ENCODE measurements at regions not wholly inside any gene's neighbourhood (a gene's known extent, or its start where the extent isn't known, plus 50 kb on each side); places are given as distances from the start of the nearest gene placed in this dataset.

DNA sequence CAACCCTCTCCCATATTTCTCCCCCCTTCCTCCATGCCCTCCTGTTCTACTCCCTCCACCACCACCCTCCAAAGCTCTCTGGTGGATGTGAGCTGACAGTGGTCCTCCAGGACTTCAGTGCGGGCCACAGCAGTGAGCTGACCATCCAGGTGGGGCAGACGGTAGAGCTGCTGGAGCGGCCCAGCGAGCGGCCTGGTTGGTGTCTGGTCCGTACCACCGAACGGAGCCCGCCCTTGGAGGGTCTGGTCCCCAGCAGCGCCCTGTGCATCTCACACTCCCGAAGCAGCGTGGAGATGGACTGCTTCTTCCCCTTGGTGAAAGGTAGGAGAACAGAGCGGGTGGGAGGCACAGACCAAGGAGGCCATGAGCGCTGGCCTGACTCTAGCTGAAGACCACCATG, 167.5 kb upstream of the UMPS start:
- Histone ChIP-seq H3K36me3 (ENCODE audit: control insufficient read depth in 1 of 2, insufficient read depth in 2 of 2, low read length in 2 of 2) (no peaks in the 10 kb centered on the region), H3K9me3 (ENCODE audit: control insufficient read depth in 1 of 2, low read length in 2 of 2) (no peaks in the 10 kb centered on the region), H3K27me3 (ENCODE audit: control insufficient read depth in 1 of 2, insufficient read depth in 2 of 2, low read length in 2 of 2) (no peaks in the 10 kb centered on the region), H3K27ac (ENCODE audit: low read depth, low read length) (no peak overlapping the region), H3K4me3 (ENCODE audit: low read depth in 1 of 2, low read length in 2 of 2) (no peak overlapping the region), H3K4me1 (ENCODE audit: control insufficient read depth in 1 of 2, insufficient read depth in 2 of 2, low read length in 2 of 2) (peaks cover 13 to 15% of the 10 kb centered on the region in 2 donors), H3K9ac (ENCODE audit: low read depth in 1 of 2, low read length in 2 of 2) (no peak overlapping the region)

DNA sequence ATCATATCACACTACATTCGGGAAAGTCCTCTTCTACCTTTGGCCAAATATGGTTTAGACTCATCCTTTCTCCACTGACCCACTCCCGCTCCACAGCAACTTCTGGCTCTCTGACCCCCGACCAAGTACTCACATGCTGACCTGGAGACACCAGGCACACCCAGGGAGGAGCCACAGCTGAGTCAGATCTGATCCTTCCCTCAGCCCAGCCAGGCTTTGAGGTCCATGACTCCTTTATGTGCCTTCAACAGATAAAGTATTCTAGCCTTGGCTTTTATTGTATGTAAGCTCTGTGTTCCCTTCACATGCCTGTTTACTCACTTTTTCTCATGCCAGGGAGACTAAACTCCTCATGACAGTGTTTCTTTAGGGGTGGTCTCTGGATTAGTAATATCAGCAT, 166.9 kb upstream of the UMPS start:
- no peaks in the 10 kb centered on the region for H3K36me3 ChIP-seq (ENCODE audit: control insufficient read depth in 1 of 2, insufficient read depth in 2 of 2, low read length in 2 of 2)
- no peaks in the 10 kb centered on the region for H3K27me3 ChIP-seq (ENCODE audit: control insufficient read depth in 1 of 2, insufficient read depth in 2 of 2, low read length in 2 of 2)
- H3K27ac ChIP-seq (ENCODE audit: low read depth, low read length) = no peak overlapping the region
- H3K4me3 ChIP-seq (ENCODE audit: low read depth in 1 of 2, low read length in 2 of 2) = no peak overlapping the region
- H3K4me1 ChIP-seq (ENCODE audit: control insufficient read depth in 1 of 2, insufficient read depth in 2 of 2, low read length in 2 of 2) = peaks cover 12 to 13% of the 10 kb centered on the region in 2 donors
- no peak overlapping the region for H3K9ac ChIP-seq (ENCODE audit: low read depth in 1 of 2, low read length in 2 of 2)
- H3K9me3 ChIP-seq (ENCODE audit: control insufficient read depth in 1 of 2, low read length in 2 of 2) = no peaks in the 10 kb centered on the region

DNA sequence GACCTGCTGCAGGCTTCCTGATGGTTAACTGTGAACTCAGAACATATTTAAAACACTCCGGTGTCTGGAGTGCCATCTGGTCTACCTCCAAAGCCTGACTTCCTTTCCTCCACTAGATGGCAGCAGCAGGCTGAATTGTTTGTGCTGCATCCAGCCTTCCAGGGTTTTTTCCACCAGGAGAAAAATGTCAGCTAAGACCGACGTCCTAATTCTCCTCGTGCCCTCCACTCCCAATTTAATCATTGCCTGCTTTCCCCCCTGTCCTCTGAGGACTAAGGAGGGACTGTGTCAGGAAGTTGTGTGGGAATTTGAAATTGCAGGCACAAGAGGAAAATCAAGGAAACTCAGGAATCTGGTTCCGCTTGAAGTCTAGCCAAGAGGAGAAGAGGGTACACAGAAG, 165.2 kb upstream of the UMPS start:
- Histone ChIP-seq H3K27ac (ENCODE audit: low read depth, low read length) (no peak overlapping the region), H3K27me3 (ENCODE audit: control insufficient read depth in 1 of 2, insufficient read depth in 2 of 2, low read length in 2 of 2) (no peaks in the 10 kb centered on the region), H3K4me3 (ENCODE audit: low read depth in 1 of 2, low read length in 2 of 2) (no peak overlapping the region), H3K36me3 (ENCODE audit: control insufficient read depth in 1 of 2, insufficient read depth in 2 of 2, low read length in 2 of 2) (no peaks in the 10 kb centered on the region), H3K4me1 (ENCODE audit: control insufficient read depth in 1 of 2, insufficient read depth in 2 of 2, low read length in 2 of 2) (peaks cover 0 to 3% of the 10 kb centered on the region in 2 donors), H3K9ac (ENCODE audit: low read depth in 1 of 2, low read length in 2 of 2) (no peak overlapping the region), H3K9me3 (ENCODE audit: control insufficient read depth in 1 of 2, low read length in 2 of 2) (no peaks in the 10 kb centered on the region)

DNA sequence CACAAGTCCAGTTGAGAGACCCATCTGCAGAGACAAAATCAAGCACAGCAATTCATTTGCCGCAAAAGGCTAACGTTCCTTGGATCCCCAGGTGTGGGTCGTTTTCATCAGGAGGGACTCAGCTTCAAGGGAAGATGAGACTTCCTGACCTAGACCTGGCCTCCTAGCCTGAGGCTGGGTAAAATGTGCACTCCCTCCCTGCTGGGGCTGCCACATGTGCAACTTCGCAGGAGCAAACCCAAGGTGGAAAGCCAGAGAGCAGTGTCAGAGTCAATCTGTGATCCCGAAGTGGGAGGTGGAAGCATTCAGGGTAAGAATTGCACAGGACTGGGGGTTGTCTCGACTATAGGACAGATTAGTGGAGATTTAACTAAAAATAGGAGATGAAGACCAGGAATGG, 164.7 kb upstream of the UMPS start:
- Histone ChIP-seq H3K4me1 (ENCODE audit: control insufficient read depth in 1 of 2, insufficient read depth in 2 of 2, low read length in 2 of 2) (peaks cover 0 to 3% of the 10 kb centered on the region in 2 donors), H3K27ac (ENCODE audit: low read depth, low read length) (no peak overlapping the region), H3K4me3 (ENCODE audit: low read depth in 1 of 2, low read length in 2 of 2) (no peak overlapping the region), H3K9ac (ENCODE audit: low read depth in 1 of 2, low read length in 2 of 2) (no peak overlapping the region), H3K9me3 (ENCODE audit: control insufficient read depth in 1 of 2, low read length in 2 of 2) (no peaks in the 10 kb centered on the region), H3K36me3 (ENCODE audit: control insufficient read depth in 1 of 2, insufficient read depth in 2 of 2, low read length in 2 of 2) (no peaks in the 10 kb centered on the region), H3K27me3 (ENCODE audit: control insufficient read depth in 1 of 2, insufficient read depth in 2 of 2, low read length in 2 of 2) (no peaks in the 10 kb centered on the region)

DNA sequence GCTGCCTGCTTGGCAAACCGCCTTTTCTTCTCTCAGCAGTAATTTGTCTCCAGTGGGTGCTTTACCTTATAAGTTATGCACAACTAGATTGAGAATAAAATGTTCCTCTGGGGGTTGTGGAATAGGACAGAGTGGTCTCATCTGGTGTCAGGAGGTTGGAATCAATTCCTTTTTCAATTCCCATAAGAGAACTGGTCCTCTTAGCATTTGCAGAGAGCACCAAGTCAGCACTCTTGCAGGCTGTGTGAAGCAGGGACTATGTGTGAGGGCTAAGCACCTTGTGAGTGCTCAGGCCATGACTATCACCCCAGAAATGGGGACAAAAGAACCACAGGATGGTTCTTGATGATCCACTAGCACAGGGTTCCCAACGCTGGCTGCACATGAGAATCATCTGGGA, 163.6 kb upstream of the UMPS start:
- Histone ChIP-seq H3K4me3 (ENCODE audit: low read depth in 1 of 2, low read length in 2 of 2) (no peak overlapping the region), H3K9me3 (ENCODE audit: control insufficient read depth in 1 of 2, low read length in 2 of 2) (no peaks in the 10 kb centered on the region), H3K9ac (ENCODE audit: low read depth in 1 of 2, low read length in 2 of 2) (no peak overlapping the region), H3K27me3 (ENCODE audit: control insufficient read depth in 1 of 2, insufficient read depth in 2 of 2, low read length in 2 of 2) (no peaks in the 10 kb centered on the region), H3K27ac (ENCODE audit: low read depth, low read length) (no peak overlapping the region), H3K36me3 (ENCODE audit: control insufficient read depth in 1 of 2, insufficient read depth in 2 of 2, low read length in 2 of 2) (no peaks in the 10 kb centered on the region), H3K4me1 (ENCODE audit: control insufficient read depth in 1 of 2, insufficient read depth in 2 of 2, low read length in 2 of 2) (peaks cover 0 to 3% of the 10 kb centered on the region in 2 donors)

DNA sequence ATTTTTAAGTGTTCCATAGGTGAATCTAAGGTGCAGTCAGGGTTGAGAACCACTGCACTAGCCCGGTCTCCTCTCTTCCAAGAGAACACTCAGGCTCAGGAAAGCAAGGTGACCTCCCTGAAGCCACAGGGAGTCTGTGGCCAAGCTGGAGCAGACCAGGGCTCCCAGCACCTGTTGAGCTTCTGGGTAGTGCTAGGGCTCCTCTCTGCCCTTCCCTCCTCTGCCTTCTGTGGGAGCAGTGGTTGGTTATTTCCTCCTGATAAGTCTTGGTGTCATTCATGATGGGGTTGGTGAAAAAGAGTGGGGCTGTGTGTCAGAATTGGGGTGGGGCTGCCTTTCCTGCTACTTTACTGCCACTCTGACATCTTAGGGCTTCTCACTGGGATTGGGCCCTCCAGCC, 163.1 kb upstream of the UMPS start:
- Histone ChIP-seq H3K4me1 (ENCODE audit: control insufficient read depth in 1 of 2, insufficient read depth in 2 of 2, low read length in 2 of 2) (peaks cover 0 to 3% of the 10 kb centered on the region in 2 donors), H3K27me3 (ENCODE audit: control insufficient read depth in 1 of 2, insufficient read depth in 2 of 2, low read length in 2 of 2) (no peaks in the 10 kb centered on the region), H3K36me3 (ENCODE audit: control insufficient read depth in 1 of 2, insufficient read depth in 2 of 2, low read length in 2 of 2) (no peaks in the 10 kb centered on the region), H3K9me3 (ENCODE audit: control insufficient read depth in 1 of 2, low read length in 2 of 2) (no peaks in the 10 kb centered on the region), H3K9ac (ENCODE audit: low read depth in 1 of 2, low read length in 2 of 2) (no peak overlapping the region), H3K27ac (ENCODE audit: low read depth, low read length) (no peak overlapping the region), H3K4me3 (ENCODE audit: low read depth in 1 of 2, low read length in 2 of 2) (no peak overlapping the region)

DNA sequence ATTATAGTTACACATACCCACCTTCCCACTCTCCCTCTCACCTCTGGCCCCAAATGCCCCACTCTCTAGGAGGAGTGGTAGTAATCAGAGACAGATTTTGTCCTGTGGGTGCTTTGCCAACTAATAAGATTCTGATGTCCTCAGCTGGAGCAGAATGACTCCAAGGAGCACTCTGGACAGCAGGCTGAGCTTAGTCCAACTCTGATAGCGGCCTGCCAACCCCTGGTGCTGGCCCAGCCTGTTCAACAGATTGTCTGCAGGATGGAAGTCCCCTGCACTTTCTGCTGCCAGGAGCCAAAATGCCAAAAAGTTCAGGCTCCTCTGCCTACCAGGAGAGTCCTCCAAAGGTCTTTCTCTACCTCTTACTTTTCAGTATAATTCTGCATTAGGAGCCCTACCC, 160.5 kb upstream of the UMPS start:
- no peak overlapping the region for H3K9ac ChIP-seq (ENCODE audit: low read depth in 1 of 2, low read length in 2 of 2)
- H3K36me3 ChIP-seq (ENCODE audit: control insufficient read depth in 1 of 2, insufficient read depth in 2 of 2, low read length in 2 of 2) = no peaks in the 10 kb centered on the region
- no peak overlapping the region for H3K27ac ChIP-seq (ENCODE audit: low read depth, low read length)
- no peaks in the 10 kb centered on the region for H3K27me3 ChIP-seq (ENCODE audit: control insufficient read depth in 1 of 2, insufficient read depth in 2 of 2, low read length in 2 of 2)
- peaks cover 0 to 3% of the 10 kb centered on the region in 2 donors for H3K4me1 ChIP-seq (ENCODE audit: control insufficient read depth in 1 of 2, insufficient read depth in 2 of 2, low read length in 2 of 2)
- no peaks in the 10 kb centered on the region for H3K9me3 ChIP-seq (ENCODE audit: control insufficient read depth in 1 of 2, low read length in 2 of 2)
- H3K4me3 ChIP-seq (ENCODE audit: low read depth in 1 of 2, low read length in 2 of 2) = no peak overlapping the region

DNA sequence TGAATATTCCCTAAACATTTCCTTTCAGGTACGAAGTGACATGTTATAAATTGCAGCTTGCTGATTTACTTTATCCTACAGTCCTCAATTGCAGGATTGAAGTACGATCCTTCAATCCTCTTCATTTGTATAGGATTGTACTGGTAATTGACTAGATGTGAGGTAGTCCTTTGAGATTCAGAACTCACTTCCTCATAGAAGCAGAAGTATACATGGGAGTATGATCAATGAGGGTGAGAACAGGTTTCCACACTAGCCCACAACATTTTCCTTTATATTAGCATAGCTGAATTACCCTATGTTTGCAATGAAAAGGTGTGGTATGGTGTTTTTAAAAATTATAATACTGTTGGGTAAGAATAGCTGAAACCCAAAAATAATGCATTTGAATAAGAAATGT, 160.0 kb upstream of the UMPS start:
- Histone ChIP-seq H3K27ac (ENCODE audit: low read depth, low read length) (no peak overlapping the region), H3K9me3 (ENCODE audit: control insufficient read depth in 1 of 2, low read length in 2 of 2) (no peaks in the 10 kb centered on the region), H3K4me3 (ENCODE audit: low read depth in 1 of 2, low read length in 2 of 2) (no peak overlapping the region), H3K9ac (ENCODE audit: low read depth in 1 of 2, low read length in 2 of 2) (no peak overlapping the region), H3K36me3 (ENCODE audit: control insufficient read depth in 1 of 2, insufficient read depth in 2 of 2, low read length in 2 of 2) (no peaks in the 10 kb centered on the region), H3K4me1 (ENCODE audit: control insufficient read depth in 1 of 2, insufficient read depth in 2 of 2, low read length in 2 of 2) (peaks cover 0 to under 1% of the 10 kb centered on the region in 2 donors), H3K27me3 (ENCODE audit: control insufficient read depth in 1 of 2, insufficient read depth in 2 of 2, low read length in 2 of 2) (no peaks in the 10 kb centered on the region)

DNA sequence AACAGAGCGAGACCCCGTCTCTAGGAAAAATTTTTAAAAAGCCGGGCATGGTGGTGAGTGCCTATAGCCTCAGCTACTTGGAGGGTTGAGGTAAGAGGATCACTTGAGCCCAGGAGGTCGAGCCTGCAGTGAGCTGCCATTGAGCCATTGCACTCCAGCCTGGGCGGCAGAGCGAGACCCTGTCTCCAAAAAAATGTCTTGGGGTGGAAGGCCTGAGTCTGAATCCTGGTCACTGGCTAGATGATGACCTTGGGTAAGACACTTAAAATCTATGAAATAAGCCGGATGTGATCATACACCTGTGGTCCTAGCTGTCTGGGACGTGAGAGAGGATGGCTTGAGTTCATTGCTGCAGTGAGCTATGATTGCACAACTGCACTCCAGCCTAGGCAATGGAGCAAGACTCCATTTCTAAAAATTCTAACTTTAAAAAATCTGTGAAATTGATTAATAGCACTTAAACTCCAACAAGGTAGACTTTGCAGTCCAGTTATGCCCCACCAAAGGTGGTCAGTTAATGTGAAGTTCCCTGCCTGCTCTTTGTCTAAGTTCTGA, 157.3 kb upstream of the UMPS start:
- no peaks in the 10 kb centered on the region for H3K9me3 ChIP-seq (ENCODE audit: control insufficient read depth in 1 of 2, low read length in 2 of 2)
- H3K36me3 ChIP-seq (ENCODE audit: control insufficient read depth in 1 of 2, insufficient read depth in 2 of 2, low read length in 2 of 2) = no peaks in the 10 kb centered on the region
- H3K4me3 ChIP-seq (ENCODE audit: low read depth in 1 of 2, low read length in 2 of 2) = no peak overlapping the region
- no peak overlapping the region for H3K27ac ChIP-seq (ENCODE audit: low read depth, low read length)
- no peaks in the 10 kb centered on the region for H3K4me1 ChIP-seq (ENCODE audit: control insufficient read depth in 1 of 2, insufficient read depth in 2 of 2, low read length in 2 of 2)
- no peak overlapping the region for H3K9ac ChIP-seq (ENCODE audit: low read depth in 1 of 2, low read length in 2 of 2)
- no peaks in the 10 kb centered on the region for H3K27me3 ChIP-seq (ENCODE audit: control insufficient read depth in 1 of 2, insufficient read depth in 2 of 2, low read length in 2 of 2)

DNA sequence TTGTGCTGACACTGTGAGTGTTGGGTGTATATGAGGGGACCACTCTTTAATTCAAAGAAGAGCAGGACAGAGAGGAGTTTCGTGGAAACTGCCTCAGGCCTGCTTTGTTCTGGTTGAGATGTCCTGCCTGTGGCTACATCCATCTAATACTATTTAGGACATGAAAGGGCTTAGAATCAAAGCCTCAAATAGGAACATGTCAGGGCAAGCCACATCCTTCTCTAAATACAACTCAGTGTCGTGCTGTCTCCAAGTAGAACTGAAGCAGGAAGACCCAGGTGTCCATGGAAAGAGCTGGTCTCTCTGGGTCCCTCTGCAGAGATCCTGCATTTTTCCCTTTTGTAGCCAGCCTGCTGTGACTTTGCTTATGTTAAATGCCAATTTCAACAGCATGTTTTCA, 156.2 kb upstream of the UMPS start:
- Histone ChIP-seq H3K9me3 (ENCODE audit: control insufficient read depth in 1 of 2, low read length in 2 of 2) (no peaks in the 10 kb centered on the region), H3K27ac (ENCODE audit: low read depth, low read length) (no peak overlapping the region), H3K36me3 (ENCODE audit: control insufficient read depth in 1 of 2, insufficient read depth in 2 of 2, low read length in 2 of 2) (no peaks in the 10 kb centered on the region), H3K27me3 (ENCODE audit: control insufficient read depth in 1 of 2, insufficient read depth in 2 of 2, low read length in 2 of 2) (no peaks in the 10 kb centered on the region), H3K9ac (ENCODE audit: low read depth in 1 of 2, low read length in 2 of 2) (no peak overlapping the region), H3K4me3 (ENCODE audit: low read depth in 1 of 2, low read length in 2 of 2) (no peak overlapping the region), H3K4me1 (ENCODE audit: control insufficient read depth in 1 of 2, insufficient read depth in 2 of 2, low read length in 2 of 2) (no peaks in the 10 kb centered on the region)

All from duodenal mucosa (tissue), 2 donors.